ENCODE measurements at regions not wholly inside any gene's neighbourhood (a gene's known extent, or its start where the extent isn't known, plus 50 kb on each side); places are given as distances from the start of the nearest gene placed in this dataset.

- POLR2A ChIA-PET: no interaction called here
- H3K27ac ChIP-seq (ENCODE audit: low read length in 2 of 2): no peak overlapping the region
- H3K9me3 ChIP-seq (ENCODE audit: control extremely low read depth in 1 of 3, control insufficient read depth in 2 of 3, insufficient read depth in 1 of 3, low read length in 2 of 3): no peaks in the 10 kb centered on the region
- Mint-ChIP-seq H3K27ac (no peak overlapping the region), H3K27me3 (no peaks in the 10 kb centered on the region), H3K4me3 (no peak overlapping the region), H3K4me1 (no peaks in the 10 kb centered on the region), H3K9me3 (ENCODE audit: insufficient read depth) (no peaks in the 10 kb centered on the region)
- H3K4me1 ChIP-seq (ENCODE audit: control insufficient read depth in 2 of 2, insufficient read depth in 2 of 2, low read length in 2 of 2): no peaks in the 10 kb centered on the region
- no peaks in the 10 kb centered on the region for H3K36me3 ChIP-seq (replicated peaks in 1 of 2; ENCODE audit: control extremely low read depth in 1 of 2, control insufficient read depth in 1 of 2, extremely low read depth in 1 of 2, insufficient read depth in 2 of 2, low read length in 1 of 2)
- H3K9ac ChIP-seq (ENCODE audit: low read length): no peak overlapping the region
- H3K79me2 ChIP-seq (ENCODE audit: control insufficient read depth, insufficient read depth, low read length): no peaks in the 10 kb centered on the region
- H3K27me3 ChIP-seq (replicated peaks in 1 of 4; ENCODE audit: control extremely low read depth in 1 of 4, control insufficient read depth in 3 of 4, insufficient read depth in 4 of 4, low read length in 3 of 4): no peaks in the 10 kb centered on the region
- DNase-seq: no peak
- TF ChIP-seq EZH2 (IDR thresholded peaks at IDR 0.05; ENCODE audit: borderline replicate concordance, insufficient read depth, low read depth, low read length, poor library complexity, severe bottlenecking) (no peak), CTCF (IDR thresholded peaks at IDR 0.05) (no peak)
- H3K4me3 ChIP-seq (ENCODE audit: control extremely low read depth in 1 of 5, extremely low read depth in 1 of 5, insufficient read depth in 1 of 5, low read depth in 2 of 5, low read length in 4 of 5): no peak overlapping the region
- H3K4me2 ChIP-seq (replicated peaks; ENCODE audit: low read depth, low read length, poor library complexity, severe bottlenecking): no peak overlapping the region
- intact Hi-C loops (cut with micrococcal nuclease): no loop called here
- WGBS (ENCODE audit: insufficient coverage): 42% methylated on average over 2 of the region's 2 CpGs
- no peak overlapping the region for H2AFZ ChIP-seq (ENCODE audit: insufficient read depth, low read depth, low read length, poor library complexity, severe bottlenecking)
- H4K20me1 ChIP-seq (ENCODE audit: control insufficient read depth, insufficient read depth, low read length, poor library complexity, severe bottlenecking): no peaks in the 10 kb centered on the region
- CTCF ChIA-PET: no interaction called here
- ATAC-seq (ENCODE audit: low read depth): no peak
Observed at GRCh38 chr2:192288295-192288694, 93.6 kb upstream of the TMEFF2 start.

- no peak overlapping the region for H3K27ac Mint-ChIP-seq
- WGBS (ENCODE audit: insufficient coverage): 100% methylated on average over 1 of the region's 3 CpGs
- H3K36me3 ChIP-seq (replicated peaks in 1 of 2; ENCODE audit: control extremely low read depth in 1 of 2, control insufficient read depth in 1 of 2, extremely low read depth in 1 of 2, insufficient read depth in 2 of 2, low read length in 1 of 2): no peaks in the 10 kb centered on the region
Observed at GRCh38 chr2:192286093-192286701, 91.5 kb upstream of the TMEFF2 start.

More at GRCh38 chr2:192286093-192286701, 91.5 kb upstream of the TMEFF2 start:
- ATAC-seq (ENCODE audit: low read depth) (no peak), DNase-seq (peak; percentile 4)
- Histone ChIP-seq H3K27ac (ENCODE audit: low read length in 2 of 2) (no peak overlapping the region), H3K9ac (ENCODE audit: low read length) (no peak overlapping the region), H3K4me1 (ENCODE audit: control insufficient read depth in 2 of 2, insufficient read depth in 2 of 2, low read length in 2 of 2) (no peaks in the 10 kb centered on the region), H3K9me3 (ENCODE audit: control extremely low read depth in 1 of 3, control insufficient read depth in 2 of 3, insufficient read depth in 1 of 3, low read length in 2 of 3) (no peaks in the 10 kb centered on the region), H3K27me3 (replicated peaks in 1 of 4; ENCODE audit: control extremely low read depth in 1 of 4, control insufficient read depth in 3 of 4, insufficient read depth in 4 of 4, low read length in 3 of 4) (no peaks in the 10 kb centered on the region), H2AFZ (ENCODE audit: insufficient read depth, low read depth, low read length, poor library complexity, severe bottlenecking) (no peak overlapping the region), H3K4me3 (ENCODE audit: control extremely low read depth in 1 of 5, extremely low read depth in 1 of 5, insufficient read depth in 1 of 5, low read depth in 2 of 5, low read length in 4 of 5) (no peak overlapping the region), H3K4me2 (replicated peaks; ENCODE audit: low read depth, low read length, poor library complexity, severe bottlenecking) (no peak overlapping the region), H4K20me1 (ENCODE audit: control insufficient read depth, insufficient read depth, low read length, poor library complexity, severe bottlenecking) (no peaks in the 10 kb centered on the region), H3K79me2 (ENCODE audit: control insufficient read depth, insufficient read depth, low read length) (no peaks in the 10 kb centered on the region)
- Mint-ChIP-seq H3K27me3 (no peaks in the 10 kb centered on the region), H3K4me1 (no peaks in the 10 kb centered on the region), H3K9me3 (ENCODE audit: insufficient read depth) (no peaks in the 10 kb centered on the region), H3K4me3 (no peak overlapping the region)
- intact Hi-C loops (cut with micrococcal nuclease): no loop called here
- CTCF ChIA-PET: interaction anchor here (0.8 kb wide), 1 partner anchor 731 kb away, joined by 3 read pairs; no protein-coding TSS in a partner anchor
- TF ChIP-seq EZH2 (IDR thresholded peaks at IDR 0.05; ENCODE audit: borderline replicate concordance, insufficient read depth, low read depth, low read length, poor library complexity, severe bottlenecking) (no peak), CTCF (IDR thresholded peaks at IDR 0.05) (no peak)
- POLR2A ChIA-PET: no interaction called here

All from B cell (primary cell).